OCI-LY1 (cell line): ENCODE measurements at regions not wholly inside any gene's neighbourhood (a gene's known extent, or its start where the extent isn't known, plus 50 kb on each side); places are given as distances from the start of the nearest gene placed in this dataset.

Experiments used
- CTCF ChIP-seq: fragments of 200-600 bp; sonication (generic), shearing (Covaris generic); IDR thresholded peaks from 2 replicates; pipeline ENCODE4 v1.5.1; 2017; ENCODE audit warnings: mild to moderate bottlenecking, antibody characterized with exemption, low read length, moderate library complexity, mixed read lengths
- EZH2 ChIP-seq: fragments of 200-600 bp; sonication (generic), shearing (Covaris generic); IDR thresholded peaks from 2 replicates; pipeline ENCODE4 v1.8.0; 2017; ENCODE audit warnings: borderline replicate concordance, mixed run types, mild to moderate bottlenecking, antibody characterized with exemption, low read length, moderate library complexity, mixed read lengths

GRCh38 chr13:99812625-99813024 is 158.9 kb downstream of the ZIC5 start:
- TF ChIP-seq CTCF: no peak
- no peak for TF ChIP-seq EZH2
